ENCODE measurements at regions not wholly inside any gene's neighbourhood (a gene's known extent, or its start where the extent isn't known, plus 50 kb on each side); places are given as distances from the start of the nearest gene placed in this dataset.

GRCh38 chr11:92811341-92811740 lies 158.1 kb upstream of the MTNR1B start:
- CTCF ChIA-PET: no interaction called here
- Mint-ChIP-seq H3K4me1 (ENCODE audit: low read depth, unreplicated experiment) (no peaks in the 10 kb centered on the region), H3K4me3 (ENCODE audit: unreplicated experiment) (no peak overlapping the region), H3K27ac (ENCODE audit: unreplicated experiment) (no peak overlapping the region), H3K9me3 (ENCODE audit: unreplicated experiment) (no peaks in the 10 kb centered on the region), H3K27me3 (ENCODE audit: insufficient read depth, unreplicated experiment) (peaks cover 19% of the 10 kb centered on the region), H3K36me3 (ENCODE audit: insufficient read depth, unreplicated experiment) (no peaks in the 10 kb centered on the region)
- POLR2A ChIA-PET: no interaction called here
- no peaks in the 10 kb centered on the region for H3K9me3 ChIP-seq
- no peaks in the 10 kb centered on the region for H3K4me1 ChIP-seq
- no peak overlapping the region for H3K4me3 ChIP-seq (ENCODE audit: low read depth, low read length)
- BruUV-seq (replicated peaks): no TSS peak
- intact Hi-C loops (cut with micrococcal nuclease; ENCODE audit: unreplicated experiment): no loop called here
- no peaks in the 10 kb centered on the region for H3K27me3 ChIP-seq (replicated peaks; ENCODE audit: control insufficient read depth, insufficient read depth, low read length)
- H3K36me3 ChIP-seq (ENCODE audit: control insufficient read depth, insufficient read depth, low read length): no peaks in the 10 kb centered on the region
- no peak for DNase-seq
- no peak for TF ChIP-seq CTCF (IDR thresholded peaks at IDR 0.05; ENCODE audit: insufficient read depth in 1 of 2, low read depth in 1 of 2, low read length in 1 of 2, severe bottlenecking in 1 of 2, unreplicated experiment in 1 of 2)

GRCh38 chr11:92812841-92813240 lies 156.6 kb upstream of the MTNR1B start:
- no peak overlapping the region for H3K27ac Mint-ChIP-seq (ENCODE audit: unreplicated experiment)
- BruUV-seq (replicated peaks): no TSS peak
- no peak overlapping the region for H3K4me3 ChIP-seq (ENCODE audit: low read depth, low read length)
- DNase-seq: no peak
- no peaks in the 10 kb centered on the region for H3K4me1 Mint-ChIP-seq (ENCODE audit: low read depth, unreplicated experiment)
- peaks cover 17% of the 10 kb centered on the region for H3K27me3 Mint-ChIP-seq (ENCODE audit: insufficient read depth, unreplicated experiment)
- POLR2A ChIA-PET: no interaction called here
- H3K36me3 Mint-ChIP-seq (ENCODE audit: insufficient read depth, unreplicated experiment): no peaks in the 10 kb centered on the region
- no peak overlapping the region for H3K4me3 Mint-ChIP-seq (ENCODE audit: unreplicated experiment)
- H3K9me3 Mint-ChIP-seq (ENCODE audit: unreplicated experiment): no peaks in the 10 kb centered on the region
- intact Hi-C loops (cut with micrococcal nuclease; ENCODE audit: unreplicated experiment): no loop called here
- no peaks in the 10 kb centered on the region for H3K27me3 ChIP-seq (replicated peaks; ENCODE audit: control insufficient read depth, insufficient read depth, low read length)
- TF ChIP-seq CTCF (IDR thresholded peaks at IDR 0.05; ENCODE audit: insufficient read depth in 1 of 2, low read depth in 1 of 2, low read length in 1 of 2, severe bottlenecking in 1 of 2, unreplicated experiment in 1 of 2): no peak
- no peaks in the 10 kb centered on the region for H3K4me1 ChIP-seq
- H3K36me3 ChIP-seq (ENCODE audit: control insufficient read depth, insufficient read depth, low read length): no peaks in the 10 kb centered on the region
- no peaks in the 10 kb centered on the region for H3K9me3 ChIP-seq
- CTCF ChIA-PET: no interaction called here

GRCh38 chr11:92819830-92820229 lies 149.6 kb upstream of the MTNR1B start:
- no peak for TF ChIP-seq CTCF (IDR thresholded peaks at IDR 0.05; ENCODE audit: insufficient read depth in 1 of 2, low read depth in 1 of 2, low read length in 1 of 2, severe bottlenecking in 1 of 2, unreplicated experiment in 1 of 2)
- ChIA-PET POLR2A (no interaction called here), CTCF (no interaction called here)
- Mint-ChIP-seq H3K27me3 (ENCODE audit: insufficient read depth, unreplicated experiment) (peaks cover 13% of the 10 kb centered on the region), H3K9me3 (ENCODE audit: unreplicated experiment) (no peaks in the 10 kb centered on the region), H3K27ac (ENCODE audit: unreplicated experiment) (no peak overlapping the region), H3K4me3 (ENCODE audit: unreplicated experiment) (no peak overlapping the region), H3K4me1 (ENCODE audit: low read depth, unreplicated experiment) (no peaks in the 10 kb centered on the region), H3K36me3 (ENCODE audit: insufficient read depth, unreplicated experiment) (no peaks in the 10 kb centered on the region)
- no peak for DNase-seq
- no TSS peak for BruUV-seq (replicated peaks)
- H3K36me3 ChIP-seq (ENCODE audit: control insufficient read depth, insufficient read depth, low read length): no peaks in the 10 kb centered on the region
- H3K4me1 ChIP-seq: no peaks in the 10 kb centered on the region
- intact Hi-C loops (cut with micrococcal nuclease; ENCODE audit: unreplicated experiment): loop anchor here (5.0 kb wide), 1 partner anchor 507 kb away; no protein-coding TSS in a partner anchor
- H3K4me3 ChIP-seq (ENCODE audit: low read depth, low read length): no peak overlapping the region
- no peaks in the 10 kb centered on the region for H3K9me3 ChIP-seq
- H3K27me3 ChIP-seq (replicated peaks; ENCODE audit: control insufficient read depth, insufficient read depth, low read length): no peaks in the 10 kb centered on the region

All from Caco-2 (cell line).